ENCODE measurements at regions not wholly inside any gene's neighbourhood (a gene's known extent, or its start where the extent isn't known, plus 50 kb on each side); places are given as distances from the start of the nearest gene placed in this dataset.
"Not testable (repeated sequence)": the region's sequence is repeated elsewhere in the genome, so short reads cannot be mapped to it uniquely, and the experiment has no call there.

GRCh38 chr18:47658498-47658897, 272.0 kb downstream of the SMAD2 start:
- DNase-seq = no peak

GRCh38 chr18:47654988-47655387, 275.5 kb downstream of the SMAD2 start:
- DNase-seq = no peak

- no peak for DNase-seq
These were observed 285.6 kb downstream of the SMAD2 start for GRCh38 chr18:47644896-47645295.

- not testable (repeated sequence) for DNase-seq
These were observed 292.9 kb downstream of the SMAD2 start for GRCh38 chr18:47637551-47637950.

- DNase-seq = no peak
These were observed 295.0 kb downstream of the SMAD2 start for GRCh38 chr18:47635416-47635815.

GRCh38 chr18:47632970-47633635, 297.4 kb downstream of the SMAD2 start:
- no peak for DNase-seq

GRCh38 chr18:47628893-47629292, 301.6 kb downstream of the SMAD2 start:
- no peak for DNase-seq

GRCh38 chr18:47628240-47628781, 302.1 kb downstream of the SMAD2 start:
- DNase-seq = no peak

- no peak for DNase-seq
These were observed 303.4 kb downstream of the SMAD2 start for GRCh38 chr18:47627030-47627429.

- no peak for DNase-seq
These were observed 310.5 kb downstream of the SMAD2 start for GRCh38 chr18:47619771-47620448.

- DNase-seq = no peak
These were observed 311.7 kb downstream of the SMAD2 start for GRCh38 chr18:47618758-47619157.

- no peak for DNase-seq
These were observed 315.4 kb downstream of the SMAD2 start for GRCh38 chr18:47615043-47615442.

- no peak for DNase-seq
These were observed 316.5 kb downstream of the SMAD2 start for GRCh38 chr18:47613929-47614328.

- no peak for DNase-seq
These were observed 318.8 kb downstream of the SMAD2 start for GRCh38 chr18:47611649-47612048.

- no peak for DNase-seq
These were observed 323.9 kb downstream of the SMAD2 start for GRCh38 chr18:47606526-47606925.

- DNase-seq = no peak
These were observed 325.4 kb downstream of the SMAD2 start for GRCh38 chr18:47605093-47605492.

GRCh38 chr18:47604021-47604420, 326.4 kb downstream of the SMAD2 start:
- DNase-seq = no peak

- DNase-seq = no peak
These were observed 327.3 kb downstream of the SMAD2 start for GRCh38 chr18:47603158-47603557.

GRCh38 chr18:47602273-47602897, 328.1 kb downstream of the SMAD2 start:
- DNase-seq = no peak

- no peak for DNase-seq
These were observed 328.7 kb downstream of the SMAD2 start for GRCh38 chr18:47601581-47602272.

GRCh38 chr18:47595831-47596501, 334.5 kb downstream of the SMAD2 start:
- DNase-seq = no peak

- DNase-seq = no peak
These were observed 335.8 kb downstream of the SMAD2 start for GRCh38 chr18:47594621-47595086.

Data from GF-D8 (cell line).